Stimulated activated naive B cell treated with anti-CD40 and anti-IgM and Interleukin-4, amounts not matched to agents 10 μg/mL and 1 μg/mL and 100 μg/mL, for 72 hours (primary cell): ENCODE measurements at regions not wholly inside any gene's neighbourhood (a gene's known extent, or its start where the extent isn't known, plus 50 kb on each side); places are given as distances from the start of the nearest gene placed in this dataset.

Experiments used
- ATAC-seq, 2 donors: fragments of 150-1000 bp; cut with Tn5 transposase; replicated peaks; 2 replicates each; pipeline ENCODE4 v1.10.0; 2021; ENCODE audit warnings: moderate library complexity in 1 of 2
- DNase-seq: peaks from one replicate; pipeline ENCODE4 v3.0.0; 2021
- H3K27ac Mint-ChIP-seq: one replicate; pipeline ENCODE4 v1.8.0; 2022; ENCODE audit warnings: mild to moderate bottlenecking, mixed read lengths
- H3K27me3 Mint-ChIP-seq, 2 donors: one replicate each; pipeline ENCODE4 v1.8.0; 2022; ENCODE audit warnings: mixed read lengths in 2 of 2
- H3K36me3 Mint-ChIP-seq, 2 donors: one replicate each; pipeline ENCODE4 v1.8.0; 2022; ENCODE audit warnings: mixed read lengths in 2 of 2, mild to moderate bottlenecking in 1 of 2
- H3K4me1 Mint-ChIP-seq, 2 donors: one replicate each; pipeline ENCODE4 v1.8.0; 2022; ENCODE audit warnings: mixed read lengths in 2 of 2, mild to moderate bottlenecking in 1 of 2
- H3K4me3 Mint-ChIP-seq, 2 donors: one replicate each; pipeline ENCODE4 v1.8.0; 2022; ENCODE audit warnings: mild to moderate bottlenecking in 2 of 2, mixed read lengths in 2 of 2, moderate library complexity in 1 of 2
- H3K9me3 Mint-ChIP-seq, 2 donors: one replicate each; pipeline ENCODE4 v1.8.0; 2022; ENCODE audit warnings: mixed read lengths in 2 of 2, mild to moderate bottlenecking in 1 of 2

GRCh38 chr2:239522002-239522739 lies 121.4 kb upstream of the HDAC4 start:
- no peaks in the 10 kb centered on the region for H3K4me1 Mint-ChIP-seq
- H3K36me3 Mint-ChIP-seq = peaks cover 0 to 2% of the 10 kb centered on the region in 2 donors
- H3K27me3 Mint-ChIP-seq = peaks cover 16 to 28% of the 10 kb centered on the region in 2 donors
- no peak for DNase-seq
- no peak for ATAC-seq
- H3K4me3 Mint-ChIP-seq = no peak overlapping the region
- no peak overlapping the region for H3K27ac Mint-ChIP-seq
- H3K9me3 Mint-ChIP-seq = peaks cover 0 to 1% of the 10 kb centered on the region in 2 donors

GRCh38 chr2:239521518-239521815 lies 120.6 kb upstream of the HDAC4 start:
- H3K4me3 Mint-ChIP-seq = no peak overlapping the region
- no peak for DNase-seq
- no peaks in the 10 kb centered on the region for H3K4me1 Mint-ChIP-seq

GRCh38 chr2:239520811-239521517 lies 120.1 kb upstream of the HDAC4 start:
- Mint-ChIP-seq H3K36me3 (no peaks in the 10 kb centered on the region), H3K9me3 (no peaks in the 10 kb centered on the region), H3K4me1 (no peaks in the 10 kb centered on the region), H3K27me3 (peaks cover 19 to 30% of the 10 kb centered on the region in 2 donors), H3K27ac (no peak overlapping the region), H3K4me3 (no peak overlapping the region)
- DNase-seq (no peak), ATAC-seq (no peak)

More at GRCh38 chr2:239521518-239521815, 120.6 kb upstream of the HDAC4 start:
- H3K27me3 Mint-ChIP-seq = peaks cover 19 to 30% of the 10 kb centered on the region in 2 donors
- no peak for ATAC-seq
- H3K27ac Mint-ChIP-seq = no peak overlapping the region
- H3K36me3 Mint-ChIP-seq = peaks cover 0 to 2% of the 10 kb centered on the region in 2 donors
- H3K9me3 Mint-ChIP-seq = peaks cover 0 to 1% of the 10 kb centered on the region in 2 donors

- no peak for ATAC-seq
- no peak overlapping the region for H3K4me3 Mint-ChIP-seq
- H3K36me3 Mint-ChIP-seq = no peaks in the 10 kb centered on the region
- H3K27ac Mint-ChIP-seq = no peak overlapping the region
- no peak for DNase-seq
- peaks cover 19 to 32% of the 10 kb centered on the region in 2 donors for H3K27me3 Mint-ChIP-seq
- no peaks in the 10 kb centered on the region for H3K4me1 Mint-ChIP-seq
- no peaks in the 10 kb centered on the region for H3K9me3 Mint-ChIP-seq
Measured at GRCh38 chr2:239519921-239520585, 119.2 kb upstream of the HDAC4 start.

- ATAC-seq (no peak), DNase-seq (no peak)
- no peak overlapping the region for H3K27ac Mint-ChIP-seq
- H3K4me1 Mint-ChIP-seq = no peaks in the 10 kb centered on the region
- no peak overlapping the region for H3K4me3 Mint-ChIP-seq
- no peaks in the 10 kb centered on the region for H3K36me3 Mint-ChIP-seq
- H3K9me3 Mint-ChIP-seq = no peaks in the 10 kb centered on the region
- peaks cover 22 to 34% of the 10 kb centered on the region in 2 donors for H3K27me3 Mint-ChIP-seq
Measured at GRCh38 chr2:239519089-239519920, 118.5 kb upstream of the HDAC4 start.

GRCh38 chr2:239518286-239519088 lies 117.7 kb upstream of the HDAC4 start:
- Mint-ChIP-seq H3K36me3 (no peaks in the 10 kb centered on the region), H3K4me3 (no peak overlapping the region), H3K27ac (no peak overlapping the region), H3K27me3 (peaks cover 25 to 34% of the 10 kb centered on the region in 2 donors), H3K4me1 (no peaks in the 10 kb centered on the region), H3K9me3 (no peaks in the 10 kb centered on the region)
- DNase-seq = no peak
- ATAC-seq = no peak

- Mint-ChIP-seq H3K4me3 (no peak overlapping the region), H3K27me3 (peaks cover 22 to 33% of the 10 kb centered on the region in 2 donors), H3K27ac (no peak overlapping the region), H3K4me1 (no peaks in the 10 kb centered on the region), H3K9me3 (no peaks in the 10 kb centered on the region), H3K36me3 (no peaks in the 10 kb centered on the region)
- DNase-seq = no peak
- ATAC-seq = no peak
Measured at GRCh38 chr2:239517686-239518085, 116.9 kb upstream of the HDAC4 start.

- no peak for DNase-seq
- Mint-ChIP-seq H3K27me3 (peaks cover 18 to 26% of the 10 kb centered on the region in 2 donors), H3K4me1 (no peaks in the 10 kb centered on the region), H3K4me3 (no peak overlapping the region), H3K27ac (no peak overlapping the region), H3K36me3 (no peaks in the 10 kb centered on the region), H3K9me3 (no peaks in the 10 kb centered on the region)
- no peak for ATAC-seq
Measured at GRCh38 chr2:239516954-239517305, 116.1 kb upstream of the HDAC4 start.

- H3K36me3 Mint-ChIP-seq = no peaks in the 10 kb centered on the region
- no peaks in the 10 kb centered on the region for H3K4me1 Mint-ChIP-seq
- H3K4me3 Mint-ChIP-seq = no peak overlapping the region
- no peak overlapping the region for H3K27ac Mint-ChIP-seq
- DNase-seq = no peak
- ATAC-seq = no peak
- H3K9me3 Mint-ChIP-seq = no peaks in the 10 kb centered on the region
- peaks cover 18 to 25% of the 10 kb centered on the region in 2 donors for H3K27me3 Mint-ChIP-seq
Measured at GRCh38 chr2:239516286-239516953, 115.6 kb upstream of the HDAC4 start.

GRCh38 chr2:239514754-239515530 lies 114.1 kb upstream of the HDAC4 start:
- DNase-seq (no peak), ATAC-seq (no peak)
- Mint-ChIP-seq H3K9me3 (no peaks in the 10 kb centered on the region), H3K36me3 (no peaks in the 10 kb centered on the region), H3K27me3 (peaks cover 13 to 18% of the 10 kb centered on the region in 2 donors), H3K4me1 (no peaks in the 10 kb centered on the region), H3K27ac (no peak overlapping the region), H3K4me3 (no peak overlapping the region)

GRCh38 chr2:239512054-239512453 lies 111.2 kb upstream of the HDAC4 start:
- no peak for DNase-seq
- no peak for ATAC-seq
- no peak overlapping the region for H3K4me3 Mint-ChIP-seq
- H3K4me1 Mint-ChIP-seq = no peaks in the 10 kb centered on the region
- H3K27ac Mint-ChIP-seq = no peak overlapping the region
- H3K36me3 Mint-ChIP-seq = no peaks in the 10 kb centered on the region
- H3K9me3 Mint-ChIP-seq = no peaks in the 10 kb centered on the region
- H3K27me3 Mint-ChIP-seq = peaks cover 7 to 8% of the 10 kb centered on the region in 2 donors

- ATAC-seq (no peak), DNase-seq (no peak)
- H3K4me3 Mint-ChIP-seq = no peak overlapping the region
- peaks cover 4 to 11% of the 10 kb centered on the region in 2 donors for H3K27me3 Mint-ChIP-seq
- H3K27ac Mint-ChIP-seq = no peak overlapping the region
- H3K9me3 Mint-ChIP-seq = no peaks in the 10 kb centered on the region
- peaks cover 0 to 5% of the 10 kb centered on the region in 2 donors for H3K4me1 Mint-ChIP-seq
- H3K36me3 Mint-ChIP-seq = no peaks in the 10 kb centered on the region
Measured at GRCh38 chr2:239509373-239510143, 108.7 kb upstream of the HDAC4 start.
